Stimulated activated naive CD8-positive, alpha-beta T cell treated with anti-CD3 and anti-CD28 coated beads, Interleukin-15, Interleukin-2, amounts not matched to agents 100 U/mL and 50 U/mL, for 24 hours (primary cell): ENCODE measurements at regions not wholly inside any gene's neighbourhood (a gene's known extent, or its start where the extent isn't known, plus 50 kb on each side); places are given as distances from the start of the nearest gene placed in this dataset.

Experiments used
- ATAC-seq: fragments of 150-1000 bp; cut with Tn5 transposase; one replicate; pipeline ENCODE4 v1.10.0; 2021
- DNase-seq: peaks from one replicate; pipeline ENCODE4 v3.0.0; 2021

GRCh38 chr1:201659572-201659971 lies 120.6 kb downstream of the NAV1 start:
- DNase-seq (no peak), ATAC-seq (no peak)

DNA sequence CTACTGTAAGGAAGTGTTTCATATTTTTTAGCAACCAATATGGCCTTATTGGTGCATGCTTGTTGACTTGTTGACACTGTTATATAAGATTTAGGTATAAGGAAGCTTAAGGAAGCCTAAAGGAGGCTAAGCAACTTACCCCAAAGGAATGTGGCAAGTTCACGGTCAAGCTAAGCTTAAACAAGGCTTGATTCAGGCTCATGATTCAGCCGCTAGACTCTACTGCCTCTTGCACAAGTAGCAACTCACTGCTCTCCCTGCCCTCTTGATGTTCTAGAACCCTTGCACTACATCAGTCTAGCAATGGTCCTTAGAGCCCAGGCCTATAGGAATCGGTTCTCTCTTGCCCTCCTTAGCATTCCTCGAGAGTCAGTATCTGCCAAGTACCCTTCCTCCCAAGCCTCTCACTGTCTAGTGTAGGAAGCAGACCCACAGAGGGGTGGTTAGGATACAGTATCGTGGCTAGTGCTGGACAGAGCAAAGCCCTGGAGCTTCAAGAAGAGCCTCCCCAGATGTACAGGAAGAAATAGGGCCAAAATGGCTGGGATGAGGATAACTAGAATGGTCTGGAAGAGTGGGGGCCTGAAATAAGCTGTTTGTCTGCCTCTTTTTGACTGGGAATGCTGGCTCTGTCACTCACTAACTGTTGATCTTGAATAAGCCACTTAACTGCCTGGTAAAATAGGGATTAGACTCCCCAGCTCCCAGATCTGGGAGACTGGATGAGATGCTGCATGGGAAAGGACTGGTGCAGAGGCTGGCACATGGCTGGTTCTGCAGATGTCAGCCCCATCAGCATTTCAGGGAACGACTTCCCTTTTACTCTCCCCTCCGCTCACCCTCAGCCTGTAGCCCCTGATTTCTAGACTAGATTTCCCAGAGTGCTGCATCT lies 122.2 kb downstream of the NAV1 start:
- no peak for ATAC-seq
- no peak for DNase-seq

DNA sequence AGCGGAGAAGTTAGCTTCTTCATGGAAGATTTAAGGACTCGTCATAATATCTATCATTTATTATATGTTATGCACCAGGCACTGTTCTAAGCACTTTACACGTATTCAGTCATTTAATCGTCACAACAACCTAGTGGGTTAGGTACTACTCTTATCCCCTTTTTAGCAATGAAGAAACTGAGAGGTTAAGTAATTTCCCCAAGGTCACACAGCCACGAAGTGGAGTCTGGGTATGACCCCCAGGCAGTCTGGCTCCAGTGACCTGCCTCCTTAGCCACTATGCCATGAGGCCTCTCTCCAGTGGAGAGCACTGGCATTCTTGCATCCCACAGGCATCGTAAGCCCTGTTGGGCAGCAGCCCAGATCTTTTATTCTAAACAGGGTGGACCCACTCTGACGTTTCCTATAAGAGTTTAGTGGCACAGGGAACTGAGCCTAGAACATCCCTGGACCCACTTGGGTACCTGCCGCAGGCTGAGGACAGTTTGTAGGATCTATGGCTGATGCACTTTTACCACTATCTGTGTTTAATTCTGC lies 123.0 kb downstream of the NAV1 start:
- ATAC-seq (no peak), DNase-seq (no peak)

GRCh38 chr1:201662646-201663045 lies 123.7 kb downstream of the NAV1 start:
- ATAC-seq (no peak), DNase-seq (no peak)

- no peak for DNase-seq
- no peak for ATAC-seq
Observed at GRCh38 chr1:201663491-201664113, 124.7 kb downstream of the NAV1 start.

GRCh38 chr1:201665036-201665435 lies 126.1 kb downstream of the NAV1 start:
- DNase-seq (no peak), ATAC-seq (no peak)

GRCh38 chr1:201666102-201666501 lies 127.2 kb downstream of the NAV1 start:
- ATAC-seq (no peak), DNase-seq (no peak)

- no peak for ATAC-seq
Observed at GRCh38 chr1:201666645-201667044, 127.7 kb downstream of the NAV1 start.

DNA sequence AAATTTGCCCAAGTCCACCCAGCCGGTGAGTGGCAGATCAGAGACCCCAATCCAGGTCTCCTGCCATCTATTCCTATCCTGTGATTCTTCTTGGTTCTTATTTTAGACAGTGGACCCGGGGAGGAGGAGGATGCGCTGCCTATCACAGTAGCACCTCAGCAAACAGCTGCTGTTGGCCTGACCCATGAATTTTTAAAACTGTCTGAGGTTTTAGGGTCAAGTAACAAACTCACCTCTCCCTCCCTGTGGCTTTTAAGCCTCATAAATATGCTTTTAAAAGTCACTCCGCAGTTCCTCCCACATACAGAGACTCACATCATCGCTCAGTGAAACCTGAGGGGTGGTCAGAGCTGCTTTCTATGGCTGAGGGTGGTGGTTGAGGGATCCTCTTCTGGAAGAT lies 128.6 kb downstream of the NAV1 start:
- ATAC-seq (no peak), DNase-seq (no peak)

More at GRCh38 chr1:201666645-201667044, 127.7 kb downstream of the NAV1 start:
- DNase-seq = no peak

DNA sequence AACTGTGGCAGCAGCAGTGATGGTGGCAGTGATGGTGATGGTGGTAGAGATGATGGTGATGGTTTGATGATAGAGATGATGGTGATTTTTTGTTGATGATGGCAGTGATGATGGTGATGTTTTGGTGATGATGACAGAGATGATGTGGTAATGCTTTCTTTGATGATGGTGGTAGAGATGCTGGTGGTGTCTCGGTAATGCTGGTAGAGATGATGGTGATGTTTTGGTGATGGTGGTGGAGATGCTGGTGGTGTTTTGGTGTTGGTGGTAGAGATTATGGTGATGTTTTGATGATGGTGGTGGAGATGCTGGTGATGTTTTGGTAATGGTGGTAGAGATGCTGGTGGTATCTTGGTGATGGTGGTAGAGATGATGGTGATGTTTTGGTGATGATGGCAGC lies 131.6 kb downstream of the NAV1 start:
- no peak for DNase-seq
- no peak for ATAC-seq

DNA sequence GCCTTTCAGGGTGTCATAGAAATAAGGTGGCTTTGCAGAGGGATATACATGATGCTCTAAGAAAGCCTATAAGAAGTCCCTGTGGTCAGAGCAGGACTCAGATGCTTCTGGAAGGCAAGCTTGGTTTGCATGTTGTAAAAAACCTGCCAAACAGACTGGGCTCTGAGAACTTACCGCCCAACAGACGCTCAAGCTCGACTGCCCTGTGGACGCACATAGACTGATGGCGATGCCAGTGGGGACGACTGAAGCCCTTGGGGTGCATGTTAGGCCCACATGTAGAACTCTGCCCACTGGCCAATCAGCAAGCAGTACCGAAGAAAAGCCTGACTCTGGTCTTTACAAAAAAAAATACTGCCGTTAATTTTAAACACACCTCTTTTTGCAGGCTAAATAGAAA lies 133.8 kb downstream of the NAV1 start:
- ATAC-seq (no peak), DNase-seq (no peak)

DNA sequence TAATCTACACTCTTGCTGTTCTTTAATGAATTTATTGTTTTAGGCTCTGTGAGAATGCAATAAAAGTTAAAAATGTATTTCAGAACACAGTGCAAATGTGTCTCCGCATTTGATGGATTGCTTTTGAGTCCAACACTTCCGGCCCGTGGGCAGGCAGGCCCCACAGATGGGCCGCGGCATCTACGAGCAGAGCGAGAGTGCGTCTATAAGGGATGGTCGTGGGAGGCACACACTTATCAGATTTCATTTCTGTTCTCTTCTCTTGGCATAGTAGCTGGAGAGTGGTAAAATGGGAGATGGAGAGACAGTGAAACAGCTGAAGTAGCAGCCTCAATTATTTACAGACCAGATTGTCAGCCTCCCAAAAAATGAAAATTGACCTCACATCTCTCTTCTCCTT lies 134.2 kb downstream of the NAV1 start:
- no peak for DNase-seq
- no peak for ATAC-seq

GRCh38 chr1:201673915-201674314 lies 135.0 kb downstream of the NAV1 start:
- ATAC-seq (no peak), DNase-seq (no peak)

DNA sequence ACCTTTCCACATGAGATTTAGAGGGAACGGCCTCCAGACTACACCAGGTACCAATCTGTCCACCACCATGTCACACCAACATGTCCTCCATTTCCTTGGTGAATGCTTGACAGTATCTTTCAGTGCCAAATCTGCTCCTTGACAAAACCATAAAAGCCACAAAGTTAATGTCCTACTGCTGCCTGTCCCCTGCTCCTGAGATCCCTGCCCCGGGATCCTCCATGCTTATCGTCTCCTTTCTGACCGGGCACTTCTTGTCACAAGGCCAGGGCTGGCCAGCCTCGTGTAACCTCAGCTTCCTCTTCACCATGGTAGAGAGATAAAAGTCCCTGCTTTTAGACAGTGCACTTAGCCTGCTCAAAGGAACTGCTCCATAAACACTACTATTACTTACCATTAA lies 136.2 kb downstream of the NAV1 start:
- DNase-seq = no peak
- ATAC-seq = no peak

DNA sequence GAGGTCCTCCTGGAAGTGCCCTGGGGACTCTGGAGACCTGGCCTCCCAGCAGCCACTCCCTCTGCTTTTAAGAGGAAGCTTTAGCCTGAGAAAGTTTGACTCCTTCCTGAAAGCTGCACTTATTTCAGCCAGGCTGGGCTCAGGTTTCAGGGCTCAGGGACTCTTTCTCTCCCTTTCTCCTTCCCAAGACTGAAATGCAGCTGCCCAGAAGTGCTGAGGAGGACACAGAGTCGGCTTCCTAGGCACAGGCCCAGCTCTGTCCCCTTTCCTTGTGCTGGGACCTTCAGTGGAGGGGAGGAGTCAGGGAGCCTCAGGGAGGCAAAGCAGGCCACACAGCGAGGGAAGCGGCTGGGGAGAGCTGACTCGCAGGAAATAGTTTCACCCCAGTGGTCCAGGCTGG lies 137.3 kb downstream of the NAV1 start:
- ATAC-seq (no peak), DNase-seq (no peak)

- no peak for ATAC-seq
Observed at GRCh38 chr1:201676641-201677040, 137.7 kb downstream of the NAV1 start.

DNA sequence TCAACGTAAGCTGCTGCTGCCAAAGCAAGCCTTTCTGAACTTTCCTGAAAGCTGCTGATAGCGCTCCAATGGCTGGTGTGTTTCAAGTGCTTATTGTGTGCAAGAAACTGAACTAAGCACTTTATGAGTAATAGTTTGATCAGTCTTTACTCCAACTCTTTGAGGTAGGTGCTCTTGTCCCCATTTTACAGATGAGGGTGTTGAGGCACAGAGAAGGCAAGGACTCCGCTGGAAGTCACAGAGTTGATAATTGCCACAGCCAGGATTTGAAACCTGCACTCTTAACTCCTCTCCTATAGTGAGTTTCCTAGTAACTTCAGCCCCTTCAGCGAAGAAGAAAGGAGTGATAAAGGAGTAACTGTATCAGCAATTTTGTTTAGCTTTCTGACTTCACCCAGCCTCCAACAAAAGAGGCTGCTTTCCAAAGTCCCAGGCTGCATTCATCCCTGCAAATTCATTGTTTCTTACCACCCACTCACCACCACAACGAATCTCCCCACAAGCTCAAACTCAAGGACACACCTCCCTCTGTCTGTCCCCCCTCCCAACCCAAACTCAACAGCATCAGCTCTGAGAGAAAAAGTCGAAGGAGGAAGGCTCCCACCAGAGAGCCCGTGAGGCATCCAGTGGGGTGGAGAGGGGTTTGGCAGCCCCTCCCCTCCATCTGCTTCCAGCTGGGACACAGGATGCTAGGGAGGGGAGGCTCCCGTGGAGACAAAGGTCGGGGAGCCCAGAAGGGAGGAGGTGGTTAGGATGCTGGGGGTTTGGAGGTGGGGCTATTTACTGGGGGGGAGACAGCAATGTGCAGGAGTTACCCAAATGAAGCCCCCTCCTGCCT lies 139.6 kb downstream of the NAV1 start:
- no peak for ATAC-seq
- no peak for DNase-seq

More at GRCh38 chr1:201676641-201677040, 137.7 kb downstream of the NAV1 start:
- no peak for DNase-seq

DNA sequence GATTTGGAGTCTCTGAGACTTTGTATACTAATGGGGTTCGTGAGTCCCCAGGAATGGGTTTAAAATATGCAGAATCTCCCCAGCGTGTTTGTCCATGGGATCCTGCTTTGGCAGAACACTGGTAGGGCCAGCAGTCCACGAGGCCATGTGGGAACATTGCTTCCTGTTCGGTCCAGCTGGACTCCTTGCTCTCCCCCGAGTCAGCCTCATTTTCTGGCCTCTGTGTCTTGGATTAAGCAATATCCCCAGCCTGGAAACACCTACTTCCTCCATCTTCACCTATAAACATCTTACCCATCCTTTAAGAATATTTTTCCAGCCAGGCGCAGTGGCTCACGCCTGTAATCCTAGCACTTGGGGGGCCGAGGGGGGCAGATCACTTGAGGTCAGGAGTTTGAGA lies 142.4 kb downstream of the NAV1 start:
- DNase-seq = no peak
- no peak for ATAC-seq

- DNase-seq = no peak
- no peak for ATAC-seq
Observed at GRCh38 chr1:201682964-201683363, 144.0 kb downstream of the NAV1 start.

- DNase-seq = no peak
- ATAC-seq = no peak
Observed at GRCh38 chr1:201683397-201683796, 144.5 kb downstream of the NAV1 start.

DNA sequence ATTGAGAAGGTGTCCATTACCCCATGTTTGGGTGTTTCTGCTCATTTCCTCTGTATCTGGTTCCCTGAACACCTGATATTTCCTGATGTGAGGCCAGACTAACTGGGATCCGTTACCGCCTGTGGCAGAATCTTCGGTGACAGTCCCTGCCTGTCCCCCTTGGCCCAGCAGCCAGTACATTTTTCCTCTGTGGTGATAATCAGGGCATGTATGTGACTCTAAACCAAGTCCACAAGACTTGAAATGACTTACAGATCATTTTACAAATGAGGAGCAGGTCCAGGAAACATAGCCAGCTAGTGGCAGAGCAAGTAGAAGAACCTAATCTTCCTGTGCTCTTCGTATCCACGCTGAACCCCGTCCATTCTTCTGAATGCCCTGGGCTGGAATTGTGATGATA lies 143.5 kb upstream of the IPO9 start:
- no peak for DNase-seq

GRCh38 chr1:201686714-201687455 lies 142.1 kb upstream of the IPO9 start:
- ATAC-seq = no peak
- no peak for DNase-seq

More for the DNA sequence above, 143.5 kb upstream of the IPO9 start:
- no peak for ATAC-seq
